SK-N-SH treated with all-trans-retinoic acid at 6 μM for 48 hours (cell line): ENCODE measurements at regions not wholly inside any gene's neighbourhood (a gene's known extent, or its start where the extent isn't known, plus 50 kb on each side); places are given as distances from the start of the nearest gene placed in this dataset.
A peak's percentile ranks its signal among the peaks of the same experiment; 100 is the strongest.

ENCODE experiments used
- ATAC-seq: fragments of 200-7000 bp; cut with Tn5 transposase; 3 replicates; pipeline ENCODE4 v1.9.1; 2020; ENCODE audit warnings: mild to moderate bottlenecking, moderate library complexity
- ARNTL ChIP-seq: fragments of 450-650 bp; formaldehyde crosslinking; IDR thresholded peaks from 2 replicates; pipeline ENCODE4 v1.5.0; 2020; ENCODE audit warnings: low read depth, mild to moderate bottlenecking, moderate library complexity, borderline replicate concordance
- BACH2 ChIP-seq: fragments of 250-450 bp; sonication (Bioruptor Pico); IDR thresholded peaks from 2 replicates; pipeline ENCODE4 v1.9.0; 2021; ENCODE audit warnings: mild to moderate bottlenecking, borderline replicate concordance
- CSDC2 ChIP-seq: fragments of 250-450 bp; sonication (Bioruptor Pico); IDR thresholded peaks from 2 replicates; pipeline ENCODE4 v1.5.0; 2020; ENCODE audit warnings: mild to moderate bottlenecking, moderate library complexity
- CSRNP3 ChIP-seq: fragments of 250-450 bp; sonication (Bioruptor Pico); IDR thresholded peaks from 2 replicates; pipeline ENCODE4 v1.5.1; 2021; ENCODE audit warnings: mild to moderate bottlenecking, moderate library complexity
- ESRRG ChIP-seq: fragments of 250-450 bp; sonication (Bioruptor Pico); IDR thresholded peaks from 2 replicates; pipeline ENCODE4 v1.6.1; 2021; ENCODE audit warnings: mild to moderate bottlenecking
- GLIS3 ChIP-seq: fragments of 250-450 bp; sonication (Bioruptor Pico); IDR thresholded peaks from 2 replicates; pipeline ENCODE4 v1.5.0; 2020; ENCODE audit warnings: mild to moderate bottlenecking, moderate library complexity
- ISL1 ChIP-seq: fragments of 250-450 bp; sonication (Bioruptor Pico); IDR thresholded peaks from 2 replicates; pipeline ENCODE4 v2.1.2; 2022; ENCODE audit warnings: mild to moderate bottlenecking, moderate library complexity
- OSR1 ChIP-seq: fragments of 250-450 bp; sonication (Bioruptor Pico); IDR thresholded peaks from 2 replicates; pipeline ENCODE4 v1.8.0; 2022; ENCODE audit warnings: moderate library complexity, mild to moderate bottlenecking, inconsistent platforms
- POU6F1 ChIP-seq: fragments of 250-450 bp; sonication (Bioruptor Pico); IDR thresholded peaks from 2 replicates; pipeline ENCODE4 v1.8.0; 2021; ENCODE audit warnings: low read depth, mild to moderate bottlenecking, moderate library complexity, borderline replicate concordance
- PPARA ChIP-seq: fragments of 250-450 bp; sonication (Bioruptor Pico); IDR thresholded peaks from 2 replicates; pipeline ENCODE4 v1.5.0; 2020; ENCODE audit warnings: mild to moderate bottlenecking, borderline replicate concordance
- RARB ChIP-seq: fragments of 250-450 bp; sonication (Bioruptor Pico); IDR thresholded peaks from 2 replicates; pipeline ENCODE4 v1.8.0; 2021; ENCODE audit warnings: mild to moderate bottlenecking, moderate library complexity
- TCF4 ChIP-seq: fragments of 250-450 bp; sonication (Bioruptor Pico); IDR thresholded peaks from 2 replicates; pipeline ENCODE4 v1.8.0; 2021; ENCODE audit warnings: mild to moderate bottlenecking, moderate library complexity, borderline replicate concordance
- TOX ChIP-seq: fragments of 250-450 bp; sonication (Bioruptor Pico); IDR thresholded peaks from 2 replicates; pipeline ENCODE4 v1.8.0; 2021; ENCODE audit warnings: mild to moderate bottlenecking, moderate library complexity, borderline replicate concordance
- TSHZ2 ChIP-seq: fragments of 250-450 bp; sonication (Bioruptor Pico); IDR thresholded peaks from 2 replicates; pipeline ENCODE4 v1.5.0; 2020; ENCODE audit warnings: mild to moderate bottlenecking, moderate library complexity
- ZC3H10 ChIP-seq: fragments of 250-450 bp; sonication (Bioruptor Pico); IDR thresholded peaks from 2 replicates; pipeline ENCODE4 v1.5.1; 2021; ENCODE audit warnings: mild to moderate bottlenecking, moderate library complexity
- ZFP3 ChIP-seq: fragments of 250-450 bp; sonication (Bioruptor Pico); IDR thresholded peaks from 2 replicates; pipeline ENCODE4 v1.5.0; 2020; ENCODE audit warnings: mild to moderate bottlenecking, moderate library complexity
- ZFP30 ChIP-seq: fragments of 450-650 bp; formaldehyde crosslinking; IDR thresholded peaks from 2 replicates; pipeline ENCODE4 v1.5.0; 2022; ENCODE audit warnings: mild to moderate bottlenecking, moderate library complexity
- ZNF565 ChIP-seq: fragments of 450-650 bp; formaldehyde crosslinking; conservative IDR thresholded peaks from 2 replicates; pipeline ENCODE4 v1.5.0; 2020; ENCODE audit warnings: low read depth, mild to moderate bottlenecking, moderate library complexity
- ZNF70 ChIP-seq: fragments of 450-650 bp; formaldehyde crosslinking; IDR thresholded peaks from 2 replicates; pipeline ENCODE4 v1.5.0; 2020; ENCODE audit warnings: mild to moderate bottlenecking, moderate library complexity
- TF ChIP-seq, protein P1 (sequence below): fragments of 250-450 bp; sonication (Bioruptor Pico); IDR thresholded peaks from 2 replicates; pipeline ENCODE4 v1.8.0; 2020; ENCODE audit warnings: mild to moderate bottlenecking, moderate library complexity, borderline replicate concordance

DNA sequence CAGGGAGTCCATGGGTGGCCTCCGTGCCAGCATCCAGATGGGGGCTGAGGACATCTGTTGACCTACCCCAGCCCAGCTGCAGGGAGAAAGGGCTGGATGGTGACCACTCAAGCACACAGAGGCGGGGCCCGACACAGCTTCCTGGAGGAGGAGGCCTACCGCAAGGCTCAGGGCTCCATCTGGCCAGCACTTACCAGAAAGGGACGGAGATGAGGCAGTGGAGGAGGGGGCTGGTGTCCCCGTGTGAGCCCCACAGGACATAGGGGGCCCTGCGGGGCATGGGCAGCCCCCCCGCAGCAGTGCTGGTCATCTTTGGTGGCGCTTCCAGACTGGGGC is 147.5 kb upstream of the CIBAR2 start:
- no peak; the same call in 2 of the 3 replicates for ATAC-seq
- TF ChIP-seq ZFP3 (CRISPR knock-in tag) (no peak), TCF4 (CRISPR knock-in tag) (peak; percentile 13; the same call in 1 of the 2 replicates)

GRCh38 chr16:85261204-85261603 is 148.9 kb upstream of the CIBAR2 start:
- ATAC-seq: no peak
- no peak for TF ChIP-seq ZNF565
- no peak for TF ChIP-seq ARNTL (CRISPR knock-in tag)
- TF ChIP-seq ESRRG (CRISPR knock-in tag): no peak
- no peak for TF ChIP-seq ISL1 (CRISPR knock-in tag)
- TF ChIP-seq TSHZ2: no peak
- no peak for TF ChIP-seq ZFP3 (CRISPR knock-in tag)
- no peak for TF ChIP-seq ZFP30
- TF ChIP-seq, protein P1, sequence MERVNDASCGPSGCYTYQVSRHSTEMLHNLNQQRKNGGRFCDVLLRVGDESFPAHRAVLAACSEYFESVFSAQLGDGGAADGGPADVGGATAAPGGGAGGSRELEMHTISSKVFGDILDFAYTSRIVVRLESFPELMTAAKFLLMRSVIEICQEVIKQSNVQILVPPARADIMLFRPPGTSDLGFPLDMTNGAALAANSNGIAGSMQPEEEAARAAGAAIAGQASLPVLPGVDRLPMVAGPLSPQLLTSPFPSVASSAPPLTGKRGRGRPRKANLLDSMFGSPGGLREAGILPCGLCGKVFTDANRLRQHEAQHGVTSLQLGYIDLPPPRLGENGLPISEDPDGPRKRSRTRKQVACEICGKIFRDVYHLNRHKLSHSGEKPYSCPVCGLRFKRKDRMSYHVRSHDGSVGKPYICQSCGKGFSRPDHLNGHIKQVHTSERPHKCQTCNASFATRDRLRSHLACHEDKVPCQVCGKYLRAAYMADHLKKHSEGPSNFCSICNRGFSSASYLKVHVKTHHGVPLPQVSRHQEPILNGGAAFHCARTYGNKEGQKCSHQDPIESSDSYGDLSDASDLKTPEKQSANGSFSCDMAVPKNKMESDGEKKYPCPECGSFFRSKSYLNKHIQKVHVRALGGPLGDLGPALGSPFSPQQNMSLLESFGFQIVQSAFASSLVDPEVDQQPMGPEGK (CRISPR knock-in tag): no peak
- no peak for TF ChIP-seq RARB (CRISPR knock-in tag)
- no peak for TF ChIP-seq PPARA
- no peak for TF ChIP-seq GLIS3
- TF ChIP-seq OSR1 (CRISPR knock-in tag): no peak
- TF ChIP-seq POU6F1 (CRISPR knock-in tag): no peak
- TF ChIP-seq TOX (CRISPR knock-in tag): no peak

GRCh38 chr16:85261657-85262557 is 149.6 kb upstream of the CIBAR2 start:
- ATAC-seq: no peak
- TF ChIP-seq BACH2: no peak
- TF ChIP-seq, protein P1 (CRISPR knock-in tag): no peak
- TF ChIP-seq POU6F1 (CRISPR knock-in tag): no peak
- no peak for TF ChIP-seq ZC3H10 (CRISPR knock-in tag)
- TF ChIP-seq TCF4 (CRISPR knock-in tag): no peak
- no peak for TF ChIP-seq CSRNP3
- TF ChIP-seq PPARA: no peak
- TF ChIP-seq TOX (CRISPR knock-in tag): no peak
- TF ChIP-seq OSR1 (CRISPR knock-in tag): no peak
- no peak for TF ChIP-seq CSDC2 (CRISPR knock-in tag)
- no peak for TF ChIP-seq ZNF565
- no peak for TF ChIP-seq RARB (CRISPR knock-in tag)
- TF ChIP-seq TSHZ2: no peak
- TF ChIP-seq ZFP3 (CRISPR knock-in tag): no peak
- TF ChIP-seq ZNF70 (CRISPR knock-in tag): no peak
- no peak for TF ChIP-seq ISL1 (CRISPR knock-in tag)
